ENCODE measurements at regions not wholly inside any gene's neighbourhood (a gene's known extent, or its start where the extent isn't known, plus 50 kb on each side); places are given as distances from the start of the nearest gene placed in this dataset.

DNA sequence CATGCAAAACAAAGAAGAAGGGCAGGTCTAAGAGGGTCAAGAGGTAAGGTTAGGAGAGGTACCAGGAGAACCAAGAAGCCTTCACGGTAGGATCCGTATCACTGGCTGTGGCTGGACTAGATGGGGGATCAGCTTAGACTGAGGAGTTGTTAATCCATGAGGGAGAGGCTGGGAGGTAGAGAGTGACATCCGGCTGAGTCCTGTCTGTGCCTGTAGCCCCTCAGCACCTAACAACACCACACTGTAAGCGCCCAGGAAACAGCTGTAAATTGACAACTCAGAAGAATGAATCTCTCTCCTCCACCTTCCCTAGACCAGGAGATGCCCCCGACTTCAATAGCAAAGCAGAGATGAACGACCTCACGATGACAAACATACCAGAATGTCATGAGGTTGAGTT, 199.4 kb upstream of the RPL38 start:
- 48% methylated on average over 6 of the region's 7 CpGs for WGBS (ENCODE audit: insufficient coverage, low coverage, low lambda C conversion rate, missing lambda C conversion rate)
- Histone ChIP-seq H3K36me3 (no peaks in the 10 kb centered on the region), H3K27me3 (peaks cover 0 to 3% of the 10 kb centered on the region in 2 donors), H3K27ac (no peak overlapping the region), H3K4me3 (no peak overlapping the region), H3K4me1 (no peaks in the 10 kb centered on the region), H3K9me3 (no peaks in the 10 kb centered on the region)
- TF ChIP-seq, protein P1, sequence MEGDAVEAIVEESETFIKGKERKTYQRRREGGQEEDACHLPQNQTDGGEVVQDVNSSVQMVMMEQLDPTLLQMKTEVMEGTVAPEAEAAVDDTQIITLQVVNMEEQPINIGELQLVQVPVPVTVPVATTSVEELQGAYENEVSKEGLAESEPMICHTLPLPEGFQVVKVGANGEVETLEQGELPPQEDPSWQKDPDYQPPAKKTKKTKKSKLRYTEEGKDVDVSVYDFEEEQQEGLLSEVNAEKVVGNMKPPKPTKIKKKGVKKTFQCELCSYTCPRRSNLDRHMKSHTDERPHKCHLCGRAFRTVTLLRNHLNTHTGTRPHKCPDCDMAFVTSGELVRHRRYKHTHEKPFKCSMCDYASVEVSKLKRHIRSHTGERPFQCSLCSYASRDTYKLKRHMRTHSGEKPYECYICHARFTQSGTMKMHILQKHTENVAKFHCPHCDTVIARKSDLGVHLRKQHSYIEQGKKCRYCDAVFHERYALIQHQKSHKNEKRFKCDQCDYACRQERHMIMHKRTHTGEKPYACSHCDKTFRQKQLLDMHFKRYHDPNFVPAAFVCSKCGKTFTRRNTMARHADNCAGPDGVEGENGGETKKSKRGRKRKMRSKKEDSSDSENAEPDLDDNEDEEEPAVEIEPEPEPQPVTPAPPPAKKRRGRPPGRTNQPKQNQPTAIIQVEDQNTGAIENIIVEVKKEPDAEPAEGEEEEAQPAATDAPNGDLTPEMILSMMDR (IDR thresholded peaks at IDR 0.05), result no peak
- TF ChIP-seq POLR2A (IDR thresholded peaks at IDR 0.05), result no peak
- ATAC-seq (no peak), DNase-seq (no peak)
- intact Hi-C loops (cut with DNase I), result no loop called here

DNA sequence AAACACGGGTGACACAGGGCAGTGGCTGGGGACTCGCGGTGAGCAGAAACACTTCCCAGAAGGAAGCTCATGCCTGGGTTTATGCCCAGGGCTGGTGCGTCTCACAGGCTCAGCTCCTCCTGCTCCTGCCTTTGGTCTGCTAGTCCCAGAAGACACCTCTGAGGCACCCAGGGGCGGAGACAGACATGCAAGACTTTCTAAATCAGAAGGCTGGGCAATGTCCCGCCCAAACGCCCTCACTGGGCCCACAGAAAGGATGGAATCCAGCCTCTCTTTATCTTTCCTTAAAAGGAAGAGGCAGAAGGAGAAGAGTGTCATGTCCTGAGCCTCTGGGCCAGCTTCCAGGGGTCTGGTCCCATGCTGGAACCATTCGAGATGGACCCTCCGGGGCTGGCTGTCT, 197.7 kb upstream of the RPL38 start:
- no peak overlapping the region for H3K27ac ChIP-seq
- intact Hi-C loops (cut with DNase I), result no loop called here
- H3K27me3 ChIP-seq, result no peaks in the 10 kb centered on the region
- H3K9me3 ChIP-seq, result no peaks in the 10 kb centered on the region
- H3K4me3 ChIP-seq, result no peak overlapping the region
- WGBS (ENCODE audit: insufficient coverage, low coverage, low lambda C conversion rate, missing lambda C conversion rate), result 0% methylated on average over 2 of the region's 9 CpGs
- DNase-seq, result no peak
- ATAC-seq, result no peak
- TF ChIP-seq, protein P1 (IDR thresholded peaks at IDR 0.05), result no peak
- no peak for TF ChIP-seq POLR2A (IDR thresholded peaks at IDR 0.05)
- H3K36me3 ChIP-seq, result no peaks in the 10 kb centered on the region
- no peaks in the 10 kb centered on the region for H3K4me1 ChIP-seq

DNA sequence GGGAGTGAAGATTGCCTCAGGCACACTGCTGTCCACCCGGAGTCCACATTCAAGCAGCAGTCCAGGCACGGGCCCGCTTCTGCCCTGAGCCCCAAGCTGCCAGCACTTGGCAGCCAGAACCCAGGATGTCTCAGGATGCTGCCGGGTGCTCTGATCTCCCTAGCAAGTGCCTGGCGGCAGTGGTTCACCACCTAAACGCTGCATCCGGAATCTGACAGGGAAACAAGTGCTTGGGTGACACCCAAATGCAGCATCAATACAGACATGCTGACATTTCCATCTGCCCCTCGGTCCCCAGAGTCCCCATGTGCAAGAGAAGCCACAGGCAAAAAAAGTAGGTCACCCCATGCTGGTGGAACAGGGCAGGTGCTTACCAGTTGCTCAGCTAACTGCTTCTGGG, 197.1 kb upstream of the RPL38 start:
- H3K27ac ChIP-seq, result no peak overlapping the region
- no peaks in the 10 kb centered on the region for H3K27me3 ChIP-seq
- no peak for TF ChIP-seq POLR2A (IDR thresholded peaks at IDR 0.05)
- TF ChIP-seq, protein P1 (IDR thresholded peaks at IDR 0.05), result no peak
- DNase-seq (no peak), ATAC-seq (no peak)
- H3K36me3 ChIP-seq, result no peaks in the 10 kb centered on the region
- WGBS (ENCODE audit: insufficient coverage, low coverage, low lambda C conversion rate, missing lambda C conversion rate), result 13% methylated on average over 1 of the region's 8 CpGs
- H3K4me3 ChIP-seq, result no peak overlapping the region
- H3K9me3 ChIP-seq, result no peaks in the 10 kb centered on the region
- intact Hi-C loops (cut with DNase I), result no loop called here
- H3K4me1 ChIP-seq, result no peaks in the 10 kb centered on the region

DNA sequence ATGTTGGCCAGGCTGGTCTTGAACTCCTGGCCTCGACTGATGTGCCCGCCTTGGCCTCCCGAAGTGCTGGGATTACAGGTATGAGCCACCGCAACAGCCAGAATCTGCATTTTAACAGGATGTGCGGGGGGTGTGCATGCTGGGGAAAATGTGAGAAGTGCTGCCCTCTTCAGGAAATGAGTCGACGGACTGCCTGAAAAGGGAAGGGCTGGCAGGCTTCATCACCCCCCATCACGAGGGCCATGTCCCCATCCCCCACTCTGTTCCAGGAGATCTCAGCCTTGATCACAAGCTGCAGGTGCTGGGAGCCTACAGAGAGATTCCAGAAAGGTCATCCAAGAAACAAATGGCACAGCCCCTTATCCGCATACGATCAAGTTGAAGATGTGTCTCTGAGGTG, 195.3 kb upstream of the RPL38 start:
- ATAC-seq, result peak in 2 of 4 donors; percentile 32 to 37
- no peaks in the 10 kb centered on the region for H3K4me1 ChIP-seq

More for the DNA sequence above, 195.3 kb upstream of the RPL38 start:
- Histone ChIP-seq H3K9me3 (no peaks in the 10 kb centered on the region), H3K27ac (no peak overlapping the region), H3K36me3 (no peaks in the 10 kb centered on the region), H3K27me3 (no peaks in the 10 kb centered on the region), H3K4me3 (no peak overlapping the region)
- 14% methylated on average over 7 of the region's 10 CpGs for WGBS (ENCODE audit: insufficient coverage, low coverage, low lambda C conversion rate, missing lambda C conversion rate)
- intact Hi-C loops (cut with DNase I), result no loop called here
- no peak for DNase-seq
- TF ChIP-seq POLR2A (IDR thresholded peaks at IDR 0.05), result no peak
- TF ChIP-seq, protein P1 (IDR thresholded peaks at IDR 0.05), result peak in 1 of 4 donors; percentile 19

Data from right lobe of liver (tissue), 6 donors.